GM19043 (cell line): ENCODE measurements at regions not wholly inside any gene's neighbourhood (a gene's known extent, or its start where the extent isn't known, plus 50 kb on each side); places are given as distances from the start of the nearest gene placed in this dataset.
"Not testable (repeated sequence)": the region's sequence is repeated elsewhere in the genome, so short reads cannot be mapped to it uniquely, and the experiment has no call there.

Experiments used
- ATAC-seq: cut with Tn5 transposase; IDR thresholded peaks from one replicate; pipeline ENCODE4 v1.9.1; 2021; ENCODE audit warnings: low read depth; ENCODE audit not compliant: unreplicated experiment

DNA sequence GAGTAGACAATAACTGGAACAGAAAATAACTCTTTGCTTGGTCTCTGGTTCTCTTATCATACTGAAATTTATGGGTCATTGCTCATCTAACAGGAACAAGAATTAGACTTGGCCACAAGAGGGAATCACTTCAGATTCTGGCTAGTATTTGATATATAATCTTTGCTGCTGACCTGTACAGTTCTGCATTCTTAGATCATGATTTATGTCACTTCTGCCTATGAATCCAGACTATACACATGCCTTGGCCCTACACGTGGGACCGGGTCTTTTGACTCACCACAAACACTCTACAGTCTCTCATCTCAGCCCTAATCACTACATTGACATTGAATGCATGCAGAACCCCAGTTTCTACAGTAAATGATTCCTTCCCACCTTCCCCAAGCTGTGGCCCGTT, 162.5 kb upstream of the SOX2 start:
- no peak for ATAC-seq

DNA sequence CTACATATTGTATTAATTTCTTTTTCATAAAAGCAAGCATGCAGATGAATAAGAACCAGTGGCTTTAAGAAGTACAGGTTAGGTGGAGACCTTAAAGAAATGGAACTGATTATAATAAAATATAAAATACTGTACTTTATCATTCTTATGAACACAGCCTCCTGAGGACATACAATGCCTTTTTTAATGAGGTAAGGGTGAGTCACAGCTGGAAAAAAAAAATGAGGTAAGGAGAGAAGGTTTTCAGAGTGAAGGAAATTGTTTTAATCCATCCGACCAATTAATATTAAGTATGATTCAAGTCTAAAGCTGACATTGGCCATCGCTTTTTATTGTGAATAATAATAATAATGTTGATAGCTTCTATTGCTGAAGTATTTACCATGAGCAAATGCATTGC, 170.3 kb upstream of the SOX2 start:
- ATAC-seq: no peak

DNA sequence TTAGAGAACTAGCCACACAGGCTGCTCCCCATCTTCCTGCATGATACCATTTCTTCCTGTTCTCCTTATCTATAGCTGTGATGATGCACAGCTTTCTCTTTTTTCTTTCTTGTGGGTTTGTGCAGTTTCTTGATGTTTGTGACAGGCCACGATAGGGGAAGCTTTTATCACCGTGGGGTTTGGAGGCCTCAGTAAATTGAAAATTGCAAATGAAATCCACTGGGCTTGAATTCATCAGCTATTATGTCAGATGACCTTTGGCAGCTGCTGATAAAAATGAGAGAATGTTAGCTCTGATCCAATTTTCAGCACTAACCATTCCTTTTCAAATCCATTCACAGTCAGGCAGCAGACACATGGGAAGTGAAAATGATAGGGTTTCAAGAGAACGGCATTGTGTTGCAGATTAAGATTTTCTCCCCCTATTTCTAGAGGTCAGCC, 176.9 kb upstream of the SOX2 start:
- ATAC-seq: no peak

DNA sequence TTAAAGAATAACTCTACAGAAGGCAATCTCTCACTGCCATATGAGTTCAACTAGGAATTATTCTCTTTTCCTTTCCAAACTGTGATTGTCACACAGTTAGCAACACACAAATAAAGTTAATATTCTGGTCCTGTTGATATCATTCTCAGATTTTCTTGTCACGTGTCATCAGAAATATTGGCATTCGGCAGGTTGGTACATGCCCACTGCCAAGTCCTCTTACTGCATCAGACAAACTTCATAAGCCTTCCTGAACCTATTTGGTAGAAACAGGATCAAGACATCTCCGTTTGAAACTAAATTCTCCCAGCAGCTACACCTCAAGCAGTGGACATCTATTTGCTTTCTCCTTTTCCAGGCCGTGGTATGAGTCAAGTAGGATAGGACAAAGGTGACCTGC, 177.9 kb upstream of the SOX2 start:
- ATAC-seq: no peak

DNA sequence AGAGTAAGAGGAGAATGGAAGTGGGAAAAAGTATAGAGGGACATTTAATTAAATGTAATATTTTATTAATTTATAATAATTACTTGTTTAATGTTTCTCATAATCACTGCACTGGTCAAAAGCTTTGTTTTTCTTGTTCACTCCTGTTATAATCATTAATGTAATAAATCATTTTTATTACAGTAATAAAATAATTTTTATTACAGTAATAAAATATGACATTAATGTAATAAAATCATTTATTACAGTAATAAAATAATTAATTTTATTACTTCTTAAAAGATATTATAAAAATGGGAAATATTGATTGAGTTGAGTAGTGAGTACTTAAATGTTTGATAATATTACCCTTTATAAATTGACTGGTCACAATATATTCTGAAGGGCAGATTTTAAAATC, 181.1 kb upstream of the SOX2 start:
- ATAC-seq: no peak

DNA sequence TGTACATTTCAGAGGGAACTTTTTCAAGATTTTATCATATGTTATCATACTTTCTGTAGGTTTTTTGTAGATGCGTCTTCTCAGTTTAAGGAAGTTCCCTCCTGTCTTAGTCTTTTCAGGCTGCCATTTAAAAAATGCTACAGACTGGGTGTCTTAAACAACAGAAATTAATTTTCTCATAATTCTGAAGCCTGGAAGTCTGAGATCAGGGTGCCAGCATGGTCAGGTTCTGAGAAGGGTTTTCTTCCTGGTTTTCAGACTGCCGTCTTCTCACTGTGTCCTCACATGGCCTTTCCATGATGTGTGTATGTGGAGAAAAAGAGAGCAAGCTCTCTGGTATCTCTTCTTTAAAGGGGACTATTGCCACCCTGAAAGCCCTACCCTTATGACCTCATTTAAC, 189.9 kb upstream of the SOX2 start:
- no peak for ATAC-seq

DNA sequence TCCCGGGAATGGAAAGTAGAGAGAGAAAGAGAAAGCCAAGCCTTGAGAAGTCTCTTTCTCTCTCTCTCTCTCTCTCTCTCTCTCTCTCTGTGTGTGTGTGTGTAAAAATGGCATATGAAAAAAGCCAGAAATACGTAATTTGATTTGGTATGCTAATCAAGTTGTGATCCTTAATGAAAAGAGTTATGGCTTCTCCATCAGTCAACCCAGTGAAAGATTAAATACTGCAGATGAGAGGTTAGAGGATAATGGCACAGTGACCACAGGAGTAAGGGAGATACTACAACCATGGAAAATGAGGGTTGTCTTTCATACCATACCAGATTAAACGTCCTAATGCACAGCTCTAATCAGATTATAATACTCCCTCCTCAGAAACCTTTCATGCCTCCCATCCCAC, 193.5 kb upstream of the SOX2 start:
- no peak for ATAC-seq

DNA sequence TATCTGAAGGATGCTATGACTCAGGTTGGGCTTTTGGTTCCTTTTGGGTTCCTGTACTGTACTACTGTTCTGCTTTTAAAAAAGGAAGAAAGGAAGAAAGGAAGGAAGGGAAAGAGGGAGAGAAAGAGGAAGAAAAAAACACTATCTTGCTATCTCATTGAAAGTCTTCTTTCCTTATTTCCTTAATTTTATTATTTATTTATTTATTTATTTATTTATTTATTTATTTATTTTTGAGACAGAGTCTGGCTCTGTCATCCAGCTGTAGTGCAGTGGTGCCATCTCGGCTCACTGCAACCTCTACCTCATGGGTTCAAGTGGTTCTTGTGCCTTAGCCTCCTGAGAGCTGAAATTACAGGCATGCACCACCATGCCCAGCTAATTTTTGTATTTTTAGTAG, 198.9 kb upstream of the SOX2 start:
- no peak for ATAC-seq

DNA sequence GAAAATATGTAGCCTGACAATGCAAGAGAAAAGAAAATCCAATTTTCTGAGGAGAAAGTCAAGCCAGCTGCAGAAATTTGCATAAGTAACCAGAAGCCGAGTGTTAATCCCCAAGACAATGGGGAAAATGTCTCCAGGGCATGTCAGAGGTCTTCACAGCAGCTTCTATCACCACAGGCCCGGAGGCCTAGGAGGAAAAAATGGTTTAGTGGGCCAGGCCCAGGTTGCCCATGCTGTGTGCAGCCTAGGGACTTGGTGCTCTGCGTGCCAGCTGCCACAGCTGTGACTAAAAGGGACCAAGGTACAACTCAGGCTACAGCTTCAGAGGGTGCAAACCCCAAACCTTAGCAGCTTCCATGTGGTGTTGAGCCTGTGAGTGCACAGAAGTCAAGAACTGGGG, 201.2 kb upstream of the SOX2 start:
- no peak for ATAC-seq

DNA sequence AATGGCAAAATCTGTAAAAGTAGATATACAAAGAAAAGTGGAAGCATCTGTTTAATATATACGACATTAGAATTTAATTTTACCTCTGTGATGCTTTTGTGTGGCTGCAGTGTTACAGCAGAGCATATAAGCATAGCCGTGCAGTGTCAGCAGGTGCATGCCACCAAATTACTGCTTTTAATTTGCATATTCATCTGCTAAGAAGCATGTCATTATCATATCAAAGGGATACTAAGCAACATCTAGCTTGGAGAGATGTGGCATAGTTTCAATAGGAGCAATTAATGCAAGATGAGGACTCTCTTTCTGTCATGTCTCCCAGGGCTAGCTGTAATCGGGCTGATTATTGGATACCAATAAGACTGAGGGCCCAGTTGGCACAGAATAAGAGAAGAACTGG, 214.4 kb upstream of the SOX2 start:
- no peak for ATAC-seq

DNA sequence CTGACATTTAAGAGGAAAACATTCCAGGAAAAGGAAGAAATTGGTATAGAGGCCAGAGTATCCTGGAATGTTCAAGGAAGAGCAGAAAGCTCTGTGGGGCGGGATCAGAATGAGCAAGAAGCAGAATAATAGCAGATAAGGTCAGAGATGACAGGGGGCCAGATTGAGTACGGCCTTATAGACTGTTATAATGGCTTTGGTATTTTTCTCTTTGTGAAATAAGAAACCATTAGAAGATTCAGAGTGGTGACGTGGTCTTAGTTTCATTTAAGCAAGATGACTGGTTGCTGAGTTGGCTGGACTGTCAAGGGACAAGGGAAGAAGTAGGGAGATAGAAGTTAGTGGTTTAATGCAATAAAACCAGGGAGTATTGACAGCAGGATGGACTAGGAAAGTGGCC, 218.3 kb upstream of the SOX2 start:
- no peak for ATAC-seq

DNA sequence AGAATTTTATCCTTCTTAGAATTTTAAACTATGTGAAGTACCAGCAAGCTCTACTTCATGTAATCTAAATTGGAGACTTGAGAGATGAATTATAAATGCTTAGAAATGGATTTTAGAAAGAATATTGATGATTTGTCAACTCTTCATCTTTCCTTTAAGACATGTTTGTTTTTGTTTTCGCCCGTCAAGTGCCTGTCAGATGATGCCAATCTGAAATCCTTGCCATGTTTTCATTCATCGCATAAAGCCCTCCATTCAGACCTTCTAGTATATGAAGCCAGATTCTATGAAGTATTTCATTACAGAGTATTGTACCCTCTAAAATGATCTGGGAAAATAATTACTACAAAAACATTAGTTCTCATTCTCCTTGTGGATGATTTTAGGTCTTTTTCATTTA, 223.2 kb upstream of the SOX2 start:
- no peak for ATAC-seq

DNA sequence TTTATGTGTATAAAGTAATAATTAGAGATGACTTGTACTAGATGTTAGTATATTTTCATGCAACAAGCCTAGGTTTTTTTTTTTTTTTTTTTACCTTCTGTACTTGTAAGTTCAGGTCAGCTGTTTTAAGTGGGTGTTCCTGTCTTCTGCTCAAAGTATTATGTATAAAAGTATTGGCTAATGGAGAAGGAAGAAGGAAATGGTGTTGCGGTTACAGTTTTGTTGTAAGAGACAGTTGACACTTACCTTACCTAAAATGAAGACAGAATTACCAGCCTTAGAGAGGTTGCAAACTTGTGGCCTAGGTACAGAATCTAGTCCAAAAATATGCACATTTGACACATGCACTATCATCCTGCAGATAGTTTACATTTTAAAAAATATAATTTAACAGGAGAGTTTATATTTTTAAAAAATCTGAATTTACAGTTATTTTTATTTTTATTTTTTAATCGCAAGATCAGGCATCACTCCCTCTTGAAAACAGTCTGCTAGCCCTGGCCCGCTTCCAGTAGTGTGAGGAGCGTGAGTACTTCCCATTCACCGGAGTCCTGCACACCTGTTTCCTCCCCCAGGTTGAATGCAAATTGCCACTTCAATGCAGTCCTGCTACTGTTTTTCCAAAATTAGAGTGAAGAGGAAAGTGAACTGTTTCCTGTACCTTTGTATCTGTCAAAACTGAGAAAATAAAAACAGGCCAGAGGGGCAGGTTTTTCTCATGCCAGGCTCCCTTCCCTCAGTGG, 224.3 kb upstream of the SOX2 start:
- no peak for ATAC-seq

DNA sequence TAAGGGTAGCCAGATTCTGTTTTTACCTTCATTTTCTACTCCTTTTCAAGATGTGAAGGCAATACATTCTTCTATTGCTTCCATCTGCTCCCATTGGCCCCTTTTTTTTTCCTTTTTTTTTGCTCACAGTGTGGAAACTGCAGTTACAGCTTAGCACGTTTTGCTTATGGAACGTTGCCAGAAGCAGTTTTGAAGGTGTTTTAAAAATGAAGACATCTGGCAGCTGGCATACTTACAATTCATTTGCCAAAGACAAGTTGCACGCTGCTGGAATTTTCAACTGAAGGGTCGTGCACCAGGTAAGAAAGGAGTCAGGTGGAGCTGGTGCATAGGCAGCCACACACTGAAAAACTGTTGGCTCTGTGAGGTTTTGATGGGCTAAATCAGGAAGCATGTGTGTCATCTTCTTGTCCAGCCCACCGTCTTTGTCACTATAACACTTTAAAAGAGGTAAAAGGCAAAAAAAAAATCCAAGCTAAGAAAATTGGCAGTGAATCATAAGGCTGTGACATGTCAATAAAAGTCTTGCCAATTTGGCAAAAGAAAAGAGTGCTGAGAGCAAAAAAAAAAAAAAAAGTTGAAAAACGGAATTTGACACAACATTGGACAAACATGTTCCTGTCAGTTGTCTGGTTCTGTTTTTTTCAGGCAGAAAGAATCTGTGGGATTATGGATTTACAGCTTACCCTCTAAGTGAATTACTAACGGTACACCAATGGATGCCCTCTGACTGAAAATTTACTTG, 225.4 kb upstream of the SOX2 start:
- no peak for ATAC-seq

DNA sequence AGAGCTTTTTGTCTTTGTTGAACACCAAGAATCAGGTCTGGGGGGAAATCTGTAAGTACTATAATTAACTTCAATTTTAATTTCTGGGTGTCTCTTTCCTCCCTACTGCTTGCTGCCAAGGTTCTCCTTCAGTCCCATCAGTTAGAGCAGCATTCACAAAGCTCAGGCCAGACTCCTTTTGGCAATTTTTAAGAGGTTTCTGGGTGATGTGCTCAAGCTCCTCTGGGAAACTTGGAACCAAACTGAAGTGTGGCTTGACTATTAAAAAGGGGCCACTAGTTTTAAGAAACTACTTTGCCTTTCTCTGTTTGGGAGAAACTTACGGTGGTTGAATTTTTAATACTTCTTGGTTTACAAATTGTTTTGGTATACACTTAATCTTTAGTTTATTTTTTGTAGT, 227.7 kb upstream of the SOX2 start:
- ATAC-seq: no peak

DNA sequence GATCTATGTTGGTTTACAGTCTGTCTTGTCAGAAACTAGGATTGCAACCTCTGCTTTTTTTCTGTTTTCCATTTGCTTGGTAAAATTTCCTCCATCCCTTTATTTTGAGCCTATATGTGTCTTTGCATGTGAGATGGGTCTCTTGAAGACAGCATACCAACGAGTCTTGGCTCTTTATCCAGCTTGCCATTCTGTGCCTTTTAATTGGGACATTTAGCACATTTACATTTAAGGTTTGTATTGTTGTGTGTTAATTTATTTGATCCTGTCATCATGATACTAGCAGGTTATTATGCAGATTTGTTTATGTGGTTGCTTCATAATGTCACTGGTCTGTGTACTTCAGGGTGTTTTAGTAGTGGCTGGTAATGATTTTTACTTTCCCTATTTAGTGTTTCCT, 236.6 kb upstream of the SOX2 start:
- ATAC-seq: not testable (repeated sequence)

DNA sequence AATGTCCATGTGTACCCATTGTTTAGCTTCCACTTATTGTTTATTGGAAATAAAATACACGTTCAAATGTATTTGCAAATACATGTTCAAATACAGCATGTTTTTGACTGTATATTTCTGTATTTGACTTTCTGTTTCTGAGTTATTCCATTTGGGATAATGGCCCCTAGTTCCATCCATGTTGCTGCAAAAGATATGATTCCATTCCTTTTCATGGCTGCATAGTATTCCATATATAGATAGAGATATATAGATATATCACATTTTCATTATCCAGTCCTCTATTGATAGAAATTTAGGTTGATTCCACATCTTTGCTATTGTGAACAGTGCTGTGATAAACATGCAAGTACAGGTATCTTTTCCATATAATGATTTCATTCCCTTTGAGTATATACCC, 241.4 kb upstream of the SOX2 start:
- ATAC-seq: no peak

DNA sequence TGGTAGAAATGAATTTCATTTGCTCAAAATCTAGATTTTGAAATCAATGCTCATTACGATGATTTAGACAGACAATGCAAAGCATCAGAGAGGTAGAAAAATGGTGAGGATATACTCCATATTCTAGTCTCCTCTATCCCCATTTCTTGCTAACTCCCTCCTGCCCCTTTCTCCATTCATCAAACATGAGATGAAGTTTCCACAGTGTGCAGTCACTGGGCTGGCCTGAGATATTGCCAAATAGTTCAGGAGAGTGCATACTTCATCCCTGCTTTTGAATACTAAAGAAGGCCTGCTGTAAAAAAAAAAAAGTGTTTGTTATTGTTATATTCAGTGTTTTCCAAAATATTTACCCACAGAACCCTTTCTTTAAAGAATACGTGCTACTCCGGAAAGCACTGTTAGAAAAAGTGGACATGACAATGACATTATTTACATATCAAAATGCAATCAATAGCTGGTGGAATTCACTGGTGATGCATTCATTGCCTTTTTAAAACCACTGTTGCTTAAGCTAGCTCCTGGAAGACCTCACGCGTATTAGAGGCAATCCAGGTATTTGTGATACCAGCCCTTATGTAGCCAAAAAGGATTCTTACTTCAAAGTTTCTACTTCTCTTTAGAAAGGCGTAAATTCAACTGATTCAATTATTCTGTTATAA, 247.6 kb upstream of the SOX2 start:
- no peak for ATAC-seq

DNA sequence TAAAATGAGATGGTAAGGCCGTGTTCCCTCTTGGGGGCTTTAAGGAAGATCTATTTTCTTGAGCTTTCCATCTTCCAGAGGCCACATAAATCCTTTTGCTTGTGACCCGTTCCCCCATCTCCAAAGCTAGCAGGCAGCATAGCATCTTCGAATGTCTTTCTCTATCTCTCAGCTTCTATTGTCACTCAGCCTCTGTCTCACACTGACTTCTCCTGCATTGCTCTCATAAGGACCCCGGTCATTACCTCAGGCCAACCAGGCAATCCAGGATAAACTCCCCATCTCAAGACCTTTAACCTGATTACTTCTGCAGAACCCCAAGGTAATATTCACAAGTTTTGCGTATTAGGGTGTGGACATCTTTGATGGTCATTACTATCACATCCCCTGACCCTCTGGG, 250.3 kb upstream of the SOX2 start:
- ATAC-seq: no peak

DNA sequence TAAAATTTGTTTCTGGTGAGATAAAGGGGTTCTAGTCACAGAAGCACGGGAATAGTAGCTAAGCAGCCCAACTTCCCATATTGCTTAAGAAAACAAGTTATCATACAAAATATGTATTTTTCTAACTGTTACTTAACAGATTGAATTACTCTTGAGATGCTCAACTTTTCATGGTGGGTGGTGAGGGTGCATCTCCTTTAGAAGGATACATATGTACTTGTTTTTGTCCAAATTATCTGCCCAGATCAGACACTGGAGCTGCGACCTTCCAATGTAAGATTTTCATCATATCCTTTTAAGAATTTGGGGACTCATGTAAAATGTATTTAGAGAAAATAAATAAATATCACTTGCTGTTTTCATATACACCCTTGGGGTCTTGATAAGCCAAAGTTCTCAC, 252.2 kb upstream of the SOX2 start:
- ATAC-seq: no peak

DNA sequence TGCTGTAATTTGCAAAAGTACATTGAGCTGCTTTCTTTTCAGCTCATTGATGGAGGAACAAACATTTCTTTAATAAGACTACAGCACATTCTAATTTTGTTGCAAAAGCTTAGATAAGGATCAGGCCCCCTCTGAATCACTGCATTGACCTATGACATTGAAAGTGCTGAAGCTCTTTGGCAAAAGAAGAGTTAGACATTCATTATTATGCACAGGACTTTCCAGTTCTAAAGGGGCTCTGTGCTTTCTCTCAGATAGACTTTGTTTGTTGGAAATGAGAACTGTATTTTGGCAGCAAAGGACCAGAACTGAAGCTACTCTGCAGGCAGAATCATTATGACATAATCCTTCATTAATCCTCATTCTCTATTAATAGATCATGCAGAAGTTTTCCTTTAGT, 252.9 kb upstream of the SOX2 start:
- no peak for ATAC-seq

DNA sequence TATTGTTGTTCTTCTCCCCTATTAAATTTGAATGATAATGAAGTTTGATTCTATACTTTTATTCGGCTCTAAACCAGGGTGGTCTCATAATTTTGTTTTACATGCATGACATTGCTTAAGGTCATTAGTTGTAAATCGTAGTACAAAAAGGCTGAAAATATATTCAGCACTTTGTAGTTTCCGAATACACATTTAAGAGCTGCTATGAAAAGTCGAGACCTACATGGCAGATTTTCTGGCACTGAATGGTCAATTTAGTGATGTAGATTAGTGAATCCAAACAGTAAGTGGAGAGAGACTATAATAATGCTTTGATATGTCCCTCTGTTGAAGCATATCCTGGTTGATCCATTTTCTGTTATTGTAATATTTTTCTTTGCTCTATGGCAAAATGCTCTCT, 254.0 kb upstream of the SOX2 start:
- ATAC-seq: no peak
